ENCODE measurements at regions not wholly inside any gene's neighbourhood (a gene's known extent, or its start where the extent isn't known, plus 50 kb on each side); places are given as distances from the start of the nearest gene placed in this dataset.

- TF ChIP-seq CTCF (IDR thresholded peaks at IDR 0.05) (no peak), EZH2phosphoT487 (IDR thresholded peaks at IDR 0.05) (no peak)
Measured at GRCh38 chr14:87059060-87059839, 933.7 kb downstream of the GALC start.

All from neural progenitor cell (in vitro differentiated cells).